HEK293T (cell line): ENCODE measurements at regions not wholly inside any gene's neighbourhood (a gene's known extent, or its start where the extent isn't known, plus 50 kb on each side); places are given as distances from the start of the nearest gene placed in this dataset.

ENCODE experiments used
- ARNT ChIP-seq: fragments of 450-650 bp; IDR thresholded peaks from 2 replicates; pipeline ENCODE4 v1.6.1; 2017; ENCODE audit warnings: mild to moderate bottlenecking
- BHLHE40 ChIP-seq: fragments of 450-650 bp; IDR thresholded peaks from 2 replicates; pipeline ENCODE4 v1.6.1; 2016; ENCODE audit warnings: mild to moderate bottlenecking, moderate library complexity, borderline replicate concordance
- CTBP1 ChIP-seq: fragments of 450-650 bp; IDR thresholded peaks from 2 replicates; pipeline ENCODE4 v1.6.1; 2016; ENCODE audit warnings: borderline replicate concordance
- ELF4 ChIP-seq: fragments of 450-650 bp; IDR thresholded peaks from 2 replicates; pipeline ENCODE4 v1.6.1; 2017; ENCODE audit warnings: antibody characterized with exemption
- FOXA1 ChIP-seq: fragments of 450-650 bp; IDR thresholded peaks from 2 replicates; pipeline ENCODE4 v1.6.1; 2016; ENCODE audit warnings: mild to moderate bottlenecking
- FOXK2 ChIP-seq: fragments of 450-650 bp; IDR thresholded peaks from 2 replicates; pipeline ENCODE4 v1.6.1; 2016; ENCODE audit warnings: mild to moderate bottlenecking
- FOXM1 ChIP-seq: fragments of 450-650 bp; IDR thresholded peaks from 2 replicates; pipeline ENCODE4 v1.6.1; 2017; ENCODE audit warnings: mild to moderate bottlenecking, borderline replicate concordance
- HDGF ChIP-seq: fragments of 450-650 bp; IDR thresholded peaks from 2 replicates; pipeline ENCODE4 v1.6.1; 2017; ENCODE audit warnings: antibody characterized with exemption, borderline replicate concordance
- L3MBTL2 ChIP-seq: fragments of 450-650 bp; conservative IDR thresholded peaks from 2 replicates; pipeline ENCODE4 v1.6.1; 2016; ENCODE audit warnings: mild to moderate bottlenecking
- NFRKB ChIP-seq: fragments of 450-650 bp; IDR thresholded peaks from 2 replicates; pipeline ENCODE4 v1.6.1; 2016; ENCODE audit warnings: mild to moderate bottlenecking, moderate library complexity
- SP1 ChIP-seq: fragments of 450-650 bp; IDR thresholded peaks from 2 replicates; pipeline ENCODE4 v1.6.1; 2017
- SUZ12 ChIP-seq: fragments of 450-650 bp; IDR thresholded peaks from 2 replicates; pipeline ENCODE4 v1.6.1; 2016; ENCODE audit warnings: mild to moderate bottlenecking
- TARDBP ChIP-seq: fragments of 450-650 bp; IDR thresholded peaks from 2 replicates; pipeline ENCODE4 v1.6.1; 2016
- TF ChIP-seq, protein P1 (sequence below): fragments of 450-650 bp; IDR thresholded peaks from 2 replicates; pipeline ENCODE4 v1.6.1; 2016

GRCh38 chr12:43233861-43234260 lies 318.1 kb downstream of the ADAMTS20 start:
- TF ChIP-seq FOXM1 (no peak), ELF4 (no peak), TARDBP (no peak), FOXK2 (no peak), FOXA1 (no peak), SP1 (no peak), HDGF (no peak), SUZ12 (no peak), NFRKB (no peak), BHLHE40 (no peak), ARNT (no peak), L3MBTL2 (no peak), CTBP1 (no peak)
- TF ChIP-seq, protein P1, sequence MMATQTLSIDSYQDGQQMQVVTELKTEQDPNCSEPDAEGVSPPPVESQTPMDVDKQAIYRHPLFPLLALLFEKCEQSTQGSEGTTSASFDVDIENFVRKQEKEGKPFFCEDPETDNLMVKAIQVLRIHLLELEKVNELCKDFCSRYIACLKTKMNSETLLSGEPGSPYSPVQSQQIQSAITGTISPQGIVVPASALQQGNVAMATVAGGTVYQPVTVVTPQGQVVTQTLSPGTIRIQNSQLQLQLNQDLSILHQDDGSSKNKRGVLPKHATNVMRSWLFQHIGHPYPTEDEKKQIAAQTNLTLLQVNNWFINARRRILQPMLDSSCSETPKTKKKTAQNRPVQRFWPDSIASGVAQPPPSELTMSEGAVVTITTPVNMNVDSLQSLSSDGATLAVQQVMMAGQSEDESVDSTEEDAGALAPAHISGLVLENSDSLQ, result no peak
